Pancreas (tissue), 10 donors: ENCODE measurements at regions not wholly inside any gene's neighbourhood (a gene's known extent, or its start where the extent isn't known, plus 50 kb on each side); places are given as distances from the start of the nearest gene placed in this dataset.

Source experiments
- ATAC-seq, 4 donors: fragments of 200-7000 bp; cut with Tn5 transposase; one replicate each; pipeline versions ENCODE4 v1.8.0 to v1.9.1; 2020; ENCODE audit warnings: mild to moderate bottlenecking in 4 of 4, moderate library complexity in 4 of 4
- DNase-seq, 6 donors: peaks; one replicate each; pipeline ENCODE4 v3.0.0-alpha.2; 2020
- FAIRE-seq: peaks from 2 replicates; lab custom pipeline; 2012; peaks lifted over from hg19 to GRCh38; lab: Jason Lieb, UNC
- H3K27ac ChIP-seq, 4 donors: fragments of 200-600 bp; sonication (generic); 1 replicate in 3 of 4; 2 replicates in 1 of 4; pipeline versions ENCODE4 v1.5.0 to v1.8.0; 2020
- H3K27me3 ChIP-seq, 4 donors: fragments of 200-600 bp; one replicate each; pipeline ENCODE4 v1.8.0; 2021
- H3K36me3 ChIP-seq, 3 donors: fragments of 200-600 bp; sonication (generic) in 1 of 3; one replicate each; pipeline versions ENCODE4 v1.5.0 to v1.8.0; 2020 to 2021
- H3K4me1 ChIP-seq, 3 donors: fragments of 200-600 bp; one replicate each; pipeline ENCODE4 v1.8.0; 2021
- H3K4me3 ChIP-seq, 4 donors: fragments of 200-600 bp; sonication (generic) in 2 of 4; one replicate each; pipeline versions ENCODE4 v1.5.0 to v1.8.0; 2020 to 2021
- H3K9me3 ChIP-seq, 4 donors: fragments of 200-600 bp; one replicate each; pipeline ENCODE4 v1.8.0; 2021
- CTCF ChIP-seq, 4 donors: fragments of 200-600 bp; sonication (generic) in 3 of 4; IDR thresholded peaks; one replicate each; pipeline versions ENCODE4 v1.5.0 to v1.8.0; 2021; ENCODE audit warnings: antibody characterized with exemption in 4 of 4
- WGBS, 2 donors: extraction: QIAGEN DNeasy Blood & Tissue Kit; methylation state at CpG; one replicate each; pipeline ENCODE4 v1.1.7; 2013; 5-methylcytosine and 5-hydroxymethylcytosine counted together
- intact Hi-C, 3 donors: fragments of 100-400 bp; cut with DNase I; formaldehyde crosslinking; loops; one replicate each; pipeline versions ENCODE4 v1.11.1 to v1.14.2; 2022
- donor health status: healthy with polysubstance abuse.
- donor health status: DM: no; HTN: no; CAD: no; lungs with moderate emphysema.
- donor health status: DM: no; HTN: no; CAD: no.
- donor health status: control.
- donor health status: control.
- donor health status: Bipolar disorder and iron deficiency.
- donor health status: DM: yes; HTN: yes; CAD: no.
- donor health status: DM: no; HTN: no; CAD: no.
- donor health status: DM: no; HTN: no; CAD: no.
- donor health status: DM: yes; HTN: yes; CAD: no.

- DNase-seq (no peak), ATAC-seq (no peak), FAIRE-seq (no peak)
- intact Hi-C loops = no loop called here
- no peaks in the 10 kb centered on the region for H3K36me3 ChIP-seq
- no peak for TF ChIP-seq CTCF (IDR thresholded peaks at IDR 0.05)
- WGBS, 2 donors = 54 to 73% methylated on average over 5 of the region's 5 CpGs
- no peaks in the 10 kb centered on the region for H3K9me3 ChIP-seq
- no peak overlapping the region for H3K27ac ChIP-seq
- no peaks in the 10 kb centered on the region for H3K4me1 ChIP-seq
- no peak overlapping the region for H3K4me3 ChIP-seq
- no peaks in the 10 kb centered on the region for H3K27me3 ChIP-seq
These were observed 419.4 kb downstream of the CENPC start for GRCh38 chr4:67125636-67126514.

- H3K27me3 ChIP-seq = no peaks in the 10 kb centered on the region
- H3K27ac ChIP-seq = no peak overlapping the region
- H3K9me3 ChIP-seq = no peaks in the 10 kb centered on the region
- FAIRE-seq (no peak), DNase-seq (no peak), ATAC-seq (no peak)
- intact Hi-C loops = no loop called here
- no peaks in the 10 kb centered on the region for H3K36me3 ChIP-seq
- no peaks in the 10 kb centered on the region for H3K4me1 ChIP-seq
- 39 to 42% methylated on average over 4 of the region's 4 CpGs for WGBS, 2 donors
- no peak overlapping the region for H3K4me3 ChIP-seq
- no peak for TF ChIP-seq CTCF (IDR thresholded peaks at IDR 0.05)
These were observed 420.6 kb downstream of the CENPC start for GRCh38 chr4:67124716-67125115.

- no peak for DNase-seq
- no peak for TF ChIP-seq CTCF (IDR thresholded peaks at IDR 0.05)
These were observed 423.3 kb downstream of the CENPC start for GRCh38 chr4:67122029-67122428.

GRCh38 chr4:67120369-67120768 is 424.9 kb downstream of the CENPC start:
- no peaks in the 10 kb centered on the region for H3K4me1 ChIP-seq
- 44 to 55% methylated on average over 1 of the region's 1 CpG for WGBS, 2 donors
- no peak for ATAC-seq
- no peak for FAIRE-seq
- no peak overlapping the region for H3K27ac ChIP-seq
- no peaks in the 10 kb centered on the region for H3K9me3 ChIP-seq
- no peaks in the 10 kb centered on the region for H3K27me3 ChIP-seq
- intact Hi-C loops = no loop called here
- no peak for TF ChIP-seq CTCF (IDR thresholded peaks at IDR 0.05)
- no peak for DNase-seq
- H3K4me3 ChIP-seq = no peak overlapping the region
- no peaks in the 10 kb centered on the region for H3K36me3 ChIP-seq

More at GRCh38 chr4:67122029-67122428, 423.3 kb downstream of the CENPC start:
- Histone ChIP-seq H3K36me3 (no peaks in the 10 kb centered on the region), H3K27ac (no peak overlapping the region), H3K27me3 (no peaks in the 10 kb centered on the region), H3K4me1 (no peaks in the 10 kb centered on the region), H3K9me3 (no peaks in the 10 kb centered on the region), H3K4me3 (no peak overlapping the region)
- intact Hi-C loops = no loop called here
- FAIRE-seq = no peak
- ATAC-seq = peak in 2 of 4 donors; percentile 39 to 71
- 10 to 15% methylated on average over 3 of the region's 3 CpGs for WGBS, 2 donors

- TF ChIP-seq CTCF (IDR thresholded peaks at IDR 0.05) = no peak
- no peak for DNase-seq
- Histone ChIP-seq H3K36me3 (no peaks in the 10 kb centered on the region), H3K4me3 (no peak overlapping the region), H3K4me1 (no peaks in the 10 kb centered on the region), H3K9me3 (no peaks in the 10 kb centered on the region), H3K27ac (no peak overlapping the region), H3K27me3 (no peaks in the 10 kb centered on the region)
- intact Hi-C loops = no loop called here
- no peak for FAIRE-seq
- ATAC-seq = no peak
These were observed 436.0 kb downstream of the CENPC start for GRCh38 chr4:67109276-67109675.
